Erythroblast (primary cell): ENCODE measurements at regions not wholly inside any gene's neighbourhood (a gene's known extent, or its start where the extent isn't known, plus 50 kb on each side); places are given as distances from the start of the nearest gene placed in this dataset.

ENCODE experiments used
- DNase-seq, 2 experiments: peaks; one replicate each; lab custom pipeline; 2025; lab: John Stamatoyannopoulos, UW
- GATA1 ChIP-seq: IDR thresholded peaks from 2 replicates; pipeline ENCODE4 v1.6.1; 2011; ENCODE audit warnings: low read depth, mild to moderate bottlenecking, control low read depth, low read length, moderate library complexity
- POLR2A ChIP-seq: IDR thresholded peaks from 2 replicates; pipeline ENCODE4 v1.6.1; 2011; ENCODE audit warnings: mild to moderate bottlenecking, low read length

GRCh38 chr16:51049276-51049675 lies 101.8 kb downstream of the SALL1 start:
- TF ChIP-seq GATA1: no peak
- TF ChIP-seq POLR2A: no peak
- no peak for DNase-seq

- peak; percentile 32 to 54 for DNase-seq
- no peak for TF ChIP-seq GATA1
- no peak for TF ChIP-seq POLR2A
Observed at GRCh38 chr16:51048544-51048943, 102.5 kb downstream of the SALL1 start.

- TF ChIP-seq POLR2A: no peak
- no peak for TF ChIP-seq GATA1
- DNase-seq: no peak
Observed at GRCh38 chr16:51045794-51046193, 105.3 kb downstream of the SALL1 start.

- TF ChIP-seq GATA1 (no peak), POLR2A (no peak)
Observed at GRCh38 chr16:51045186-51045585, 105.9 kb downstream of the SALL1 start.

GRCh38 chr16:51041546-51041945 lies 109.5 kb downstream of the SALL1 start:
- TF ChIP-seq POLR2A: no peak
- no peak for TF ChIP-seq GATA1
- DNase-seq: no peak

More at GRCh38 chr16:51045186-51045585, 105.9 kb downstream of the SALL1 start:
- DNase-seq: no peak

- no peak for DNase-seq
- no peak for TF ChIP-seq POLR2A
- TF ChIP-seq GATA1: no peak
Observed at GRCh38 chr16:51040637-51041036, 110.4 kb downstream of the SALL1 start.

- no peak for DNase-seq
- TF ChIP-seq GATA1 (no peak), POLR2A (no peak)
Observed at GRCh38 chr16:51039638-51040331, 111.3 kb downstream of the SALL1 start.

- no peak for TF ChIP-seq GATA1
- no peak for DNase-seq
Observed at GRCh38 chr16:51035711-51036110, 115.4 kb downstream of the SALL1 start.

GRCh38 chr16:51035110-51035498 lies 116.0 kb downstream of the SALL1 start:
- TF ChIP-seq GATA1 (no peak), POLR2A (no peak)
- DNase-seq: no peak

GRCh38 chr16:51034481-51035109 lies 116.5 kb downstream of the SALL1 start:
- TF ChIP-seq POLR2A: no peak
- no peak for TF ChIP-seq GATA1
- no peak for DNase-seq

GRCh38 chr16:51031598-51031997 lies 119.5 kb downstream of the SALL1 start:
- no peak for DNase-seq
- TF ChIP-seq POLR2A: no peak
- no peak for TF ChIP-seq GATA1

GRCh38 chr16:51030516-51030915 lies 120.6 kb downstream of the SALL1 start:
- no peak for TF ChIP-seq GATA1
- TF ChIP-seq POLR2A: no peak
- no peak for DNase-seq

- DNase-seq: no peak
- TF ChIP-seq GATA1: no peak
- TF ChIP-seq POLR2A: no peak
Observed at GRCh38 chr16:51025588-51026290, 125.3 kb downstream of the SALL1 start.

- TF ChIP-seq GATA1 (no peak), POLR2A (no peak)
- no peak for DNase-seq
Observed at GRCh38 chr16:51024703-51025102, 126.4 kb downstream of the SALL1 start.

- TF ChIP-seq POLR2A (no peak), GATA1 (no peak)
- no peak for DNase-seq
Observed at GRCh38 chr16:51022955-51023354, 128.1 kb downstream of the SALL1 start.

- no peak for TF ChIP-seq POLR2A
- no peak for TF ChIP-seq GATA1
Observed at GRCh38 chr16:51019617-51020016, 131.5 kb downstream of the SALL1 start.

More at GRCh38 chr16:51019617-51020016, 131.5 kb downstream of the SALL1 start:
- DNase-seq: no peak
